Trophoblast cell (in vitro differentiated cells and primary cell): ENCODE measurements at regions not wholly inside any gene's neighbourhood (a gene's known extent, or its start where the extent isn't known, plus 50 kb on each side); places are given as distances from the start of the nearest gene placed in this dataset.
"Not testable (repeated sequence)": the region's sequence is repeated elsewhere in the genome, so short reads cannot be mapped to it uniquely, and the experiment has no call there.

ENCODE experiments used
- DNase-seq, 2 donors: peaks; one replicate each; pipeline ENCODE4 v3.0.0-alpha.2; 2016
- H2AFZ ChIP-seq: 2 replicates; pipeline ENCODE4 v1.6.1; 2013; ENCODE audit warnings: low read length, moderate library complexity, mild to moderate bottlenecking; ENCODE audit not compliant: insufficient read depth, poor library complexity
- H2AK5ac ChIP-seq: 2 replicates; pipeline ENCODE4 v1.6.1; 2013; ENCODE audit warnings: mild to moderate bottlenecking, low read length
- H2BK120ac ChIP-seq: 2 replicates; pipeline ENCODE4 v1.6.1; 2013; ENCODE audit warnings: low read length, mild to moderate bottlenecking, moderate library complexity; ENCODE audit not compliant: insufficient read depth, poor library complexity
- H2BK12ac ChIP-seq: 2 replicates; pipeline ENCODE4 v1.6.1; 2013; ENCODE audit warnings: mild to moderate bottlenecking, low read length, moderate library complexity
- H2BK5ac ChIP-seq: 2 replicates; pipeline ENCODE4 v1.6.1; 2013; ENCODE audit warnings: low read length, low read depth, moderate library complexity, mild to moderate bottlenecking; ENCODE audit not compliant: poor library complexity
- H3K14ac ChIP-seq: 2 replicates; pipeline ENCODE4 v1.6.1; 2013; ENCODE audit warnings: mild to moderate bottlenecking, low read length
- H3K18ac ChIP-seq: 2 replicates; pipeline ENCODE4 v1.6.1; 2013; ENCODE audit warnings: mild to moderate bottlenecking, low read length
- H3K23ac ChIP-seq: 2 replicates; pipeline ENCODE4 v1.6.1; 2013; ENCODE audit warnings: low read length
- H3K27ac ChIP-seq: 2 replicates; pipeline ENCODE4 v1.5.1; 2013; ENCODE audit warnings: low read depth, mild to moderate bottlenecking, inconsistent platforms, low read length, moderate library complexity
- H3K27me3 ChIP-seq: 2 replicates; pipeline ENCODE4 v1.6.1; 2013; ENCODE audit warnings: inconsistent platforms, mild to moderate bottlenecking, low read length, moderate library complexity; ENCODE audit not compliant: insufficient read depth
- H3K36me3 ChIP-seq, 2 experiments: 1 replicate in 1 of 2; 2 replicates in 1 of 2; pipeline ENCODE4 v1.6.1; 2013; ENCODE audit warnings: low read length in 2 of 2, mild to moderate bottlenecking in 2 of 2, moderate library complexity in 1 of 2; ENCODE audit not compliant: insufficient read depth in 2 of 2, control insufficient read depth in 1 of 2
- H3K4ac ChIP-seq: 2 replicates; pipeline ENCODE4 v1.6.1; 2013; ENCODE audit warnings: low read depth, mild to moderate bottlenecking, low read length, moderate library complexity
- H3K4me1 ChIP-seq, 2 experiments: 1 replicate in 1 of 2; 2 replicates in 1 of 2; pipeline ENCODE4 v1.6.1; 2013; ENCODE audit warnings: low read length in 2 of 2, mild to moderate bottlenecking in 2 of 2, moderate library complexity in 1 of 2; ENCODE audit not compliant: insufficient read depth in 2 of 2, control insufficient read depth in 1 of 2
- H3K4me2 ChIP-seq: 2 replicates; pipeline ENCODE4 v1.6.1; 2013; ENCODE audit warnings: inconsistent platforms, mild to moderate bottlenecking, low read length, moderate library complexity
- H3K4me3 ChIP-seq: 2 replicates; pipeline ENCODE4 v1.5.1; 2013; ENCODE audit warnings: mild to moderate bottlenecking, low read depth, low read length, inconsistent platforms
- H3K79me1 ChIP-seq: one replicate; pipeline ENCODE4 v1.6.1; 2013; ENCODE audit warnings: low read length
- H3K79me2 ChIP-seq: 2 replicates; pipeline ENCODE4 v1.6.1; 2013; ENCODE audit warnings: low read length, mild to moderate bottlenecking; ENCODE audit not compliant: control insufficient read depth, insufficient read depth, poor library complexity
- H3K9ac ChIP-seq: 2 replicates; pipeline ENCODE4 v1.6.1; 2013; ENCODE audit warnings: mild to moderate bottlenecking, low read length
- H3K9me3 ChIP-seq: 2 replicates; pipeline ENCODE4 v1.6.1; 2013; ENCODE audit warnings: low read depth, mild to moderate bottlenecking, control low read depth, inconsistent platforms, low read length; ENCODE audit not compliant: insufficient read depth
- H4K12ac ChIP-seq: 2 replicates; pipeline ENCODE4 v1.6.1; 2013; ENCODE audit warnings: low read depth, mild to moderate bottlenecking, low read length, moderate library complexity
- H4K8ac ChIP-seq: 2 replicates; pipeline ENCODE4 v1.6.1; 2013; ENCODE audit warnings: low read depth, mild to moderate bottlenecking, low read length, moderate library complexity
- H4K91ac ChIP-seq: one replicate; pipeline ENCODE4 v1.6.1; 2013; ENCODE audit warnings: low read depth, mild to moderate bottlenecking, low read length, moderate library complexity
- WGBS: extraction: QIAGEN DNeasy Blood & Tissue Kit; methylation state at CpG from one replicate; pipeline ENCODE4 v1.1.7; 2013; ENCODE audit warnings: missing lambda C conversion rate; ENCODE audit not compliant: insufficient read length, insufficient coverage; ENCODE audit errors: extremely low coverage; 5-methylcytosine and 5-hydroxymethylcytosine counted together

DNA sequence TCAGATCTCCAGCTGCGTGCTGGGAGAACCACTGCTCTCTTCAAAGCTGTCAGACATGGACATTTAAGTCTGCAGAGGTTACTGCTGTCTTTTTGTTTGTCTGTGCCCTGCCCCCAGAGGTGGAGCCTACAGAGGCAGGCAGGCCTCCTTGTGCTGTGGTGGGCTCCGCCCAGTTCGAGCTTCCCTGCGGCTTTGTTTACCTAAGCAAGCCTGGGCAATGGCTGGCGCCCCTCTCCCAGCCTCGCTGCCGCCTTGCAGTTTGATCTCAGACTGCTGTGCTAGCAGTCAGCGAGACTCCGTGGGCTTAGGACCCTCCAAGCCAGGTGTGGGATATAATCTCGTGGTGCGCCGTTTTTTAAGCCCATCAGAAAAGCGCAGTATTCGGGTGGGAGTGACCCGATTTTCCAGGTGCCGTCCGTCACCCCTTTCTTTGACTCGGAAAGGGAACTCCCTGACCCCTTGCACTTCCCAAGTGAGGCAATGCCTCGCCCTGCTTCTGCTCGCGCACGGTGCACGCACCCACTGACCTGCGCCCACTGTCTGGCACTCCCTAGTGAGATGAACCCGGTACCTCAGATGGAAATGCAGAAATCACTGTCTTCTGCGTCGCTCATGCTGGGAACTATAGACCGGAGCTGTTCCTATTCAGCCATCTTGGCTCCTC is 189.6 kb upstream of the MAD2L1 start:
- DNase-seq, result peak in 1 of 2 donors; percentile 3
- H3K36me3 ChIP-seq, H4K12ac ChIP-seq, H2AK5ac ChIP-seq, H3K9me3 ChIP-seq, H3K4me1 ChIP-seq, H2BK5ac ChIP-seq, H3K14ac ChIP-seq, H3K9ac ChIP-seq, H2AFZ ChIP-seq, H3K27me3 ChIP-seq, H4K8ac ChIP-seq, H3K27ac ChIP-seq, H3K23ac ChIP-seq, H3K79me2 ChIP-seq, H3K18ac ChIP-seq, H3K79me1 ChIP-seq, H3K4ac ChIP-seq, H2BK12ac ChIP-seq: not testable (repeated sequence)
- Histone ChIP-seq H3K4me2 (peak overlapping the region; percentile 45), H4K91ac (peak overlapping the region; percentile 37), H2BK120ac (peak overlapping the region; percentile 43), H3K4me3 (peak overlapping the region; percentile 56)
- WGBS, result no CpG with 5 or more reads among the region's 28 CpGs

DNA sequence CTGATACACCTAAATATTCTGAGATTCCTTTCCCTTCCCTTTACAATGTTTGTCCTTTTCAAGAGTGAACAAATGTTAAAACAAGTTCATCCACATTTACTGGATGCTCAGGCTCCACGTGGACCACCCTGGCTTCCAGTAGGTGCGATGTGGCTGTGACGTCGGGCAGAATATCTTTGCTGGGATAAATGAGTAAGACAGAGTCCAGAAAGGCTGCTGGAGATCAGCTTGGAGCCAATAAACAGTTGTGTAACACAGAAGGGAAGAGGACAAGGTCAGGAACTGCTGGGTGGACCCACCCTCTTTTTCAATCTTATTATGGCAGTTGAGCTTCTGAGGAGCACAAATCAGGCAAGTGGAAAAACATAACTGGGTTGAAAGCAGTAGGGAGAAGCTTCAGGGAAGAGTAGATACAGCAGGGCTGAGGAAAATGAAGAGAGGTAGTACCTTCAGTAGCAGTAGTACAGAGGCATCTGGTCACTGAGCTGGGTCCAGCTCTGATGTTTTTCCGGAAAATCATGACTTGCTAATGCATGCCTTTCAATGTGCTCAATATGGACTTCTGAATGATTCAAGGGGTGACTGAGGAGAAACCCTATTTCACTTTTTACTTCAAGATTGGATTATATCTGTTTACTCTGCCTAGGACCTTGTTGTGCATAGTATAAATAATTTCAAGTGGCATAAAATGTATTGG is 171.8 kb upstream of the MAD2L1 start:
- Histone ChIP-seq H3K79me1 (no peaks in the 10 kb centered on the region), H4K91ac (no peak overlapping the region), H3K4me3 (no peak overlapping the region), H4K8ac (no peak overlapping the region), H2BK120ac (no peak overlapping the region), H2BK12ac (no peak overlapping the region), H3K9me3 (no peaks in the 10 kb centered on the region), H3K18ac (no peak overlapping the region), H3K27me3 (no peaks in the 10 kb centered on the region), H3K23ac (no peak overlapping the region), H3K4me2 (no peak overlapping the region), H2BK5ac (no peak overlapping the region), H2AK5ac (no peak overlapping the region), H3K4ac (no peak overlapping the region), H3K9ac (no peak overlapping the region), H3K79me2 (no peaks in the 10 kb centered on the region), H2AFZ (no peak overlapping the region), H4K12ac (no peak overlapping the region), H3K27ac (no peak overlapping the region), H3K4me1 (no peaks in the 10 kb centered on the region), H3K14ac (no peak overlapping the region), H3K36me3 (no peaks in the 10 kb centered on the region)
- no CpG with 5 or more reads among the region's 5 CpGs for WGBS
- no peak for DNase-seq

DNA sequence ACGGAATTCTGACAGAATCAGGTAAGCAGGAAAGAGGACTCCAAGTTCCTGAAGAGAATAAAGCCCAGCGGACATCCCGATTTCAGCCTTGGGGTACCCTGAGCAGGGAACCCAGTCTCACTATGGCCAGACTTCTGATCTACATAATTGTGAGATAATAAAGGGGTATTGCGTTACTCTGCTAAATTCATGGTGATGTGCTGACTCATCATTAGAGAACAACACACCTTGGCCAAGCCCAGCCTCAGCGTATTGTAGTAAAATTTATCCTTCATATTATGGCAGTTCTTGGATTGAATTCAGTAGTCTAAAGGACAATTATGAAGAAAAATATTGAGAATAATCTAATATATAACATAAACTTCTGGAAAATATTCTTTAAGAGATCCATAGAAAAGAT is 170.2 kb upstream of the MAD2L1 start:
- H2BK12ac ChIP-seq, result no peak overlapping the region
- H3K18ac ChIP-seq, result no peak overlapping the region
- H3K79me1 ChIP-seq, result no peaks in the 10 kb centered on the region
- no peak overlapping the region for H2AK5ac ChIP-seq
- no peaks in the 10 kb centered on the region for H3K27me3 ChIP-seq
- no peak overlapping the region for H2BK5ac ChIP-seq
- H3K36me3 ChIP-seq, result no peaks in the 10 kb centered on the region
- H3K23ac ChIP-seq, result no peak overlapping the region
- no peak overlapping the region for H4K8ac ChIP-seq
- no peak overlapping the region for H4K12ac ChIP-seq
- no peak for DNase-seq
- no peaks in the 10 kb centered on the region for H3K4me1 ChIP-seq
- H3K9me3 ChIP-seq, result no peaks in the 10 kb centered on the region
- no peak overlapping the region for H3K14ac ChIP-seq
- H2BK120ac ChIP-seq, result no peak overlapping the region
- no peak overlapping the region for H3K27ac ChIP-seq
- H3K4ac ChIP-seq, result no peak overlapping the region
- no CpG with 5 or more reads among the region's 5 CpGs for WGBS
- no peak overlapping the region for H4K91ac ChIP-seq
- no peaks in the 10 kb centered on the region for H3K79me2 ChIP-seq
- H2AFZ ChIP-seq, result no peak overlapping the region
- no peak overlapping the region for H3K9ac ChIP-seq
- H3K4me3 ChIP-seq, result no peak overlapping the region
- no peak overlapping the region for H3K4me2 ChIP-seq

DNA sequence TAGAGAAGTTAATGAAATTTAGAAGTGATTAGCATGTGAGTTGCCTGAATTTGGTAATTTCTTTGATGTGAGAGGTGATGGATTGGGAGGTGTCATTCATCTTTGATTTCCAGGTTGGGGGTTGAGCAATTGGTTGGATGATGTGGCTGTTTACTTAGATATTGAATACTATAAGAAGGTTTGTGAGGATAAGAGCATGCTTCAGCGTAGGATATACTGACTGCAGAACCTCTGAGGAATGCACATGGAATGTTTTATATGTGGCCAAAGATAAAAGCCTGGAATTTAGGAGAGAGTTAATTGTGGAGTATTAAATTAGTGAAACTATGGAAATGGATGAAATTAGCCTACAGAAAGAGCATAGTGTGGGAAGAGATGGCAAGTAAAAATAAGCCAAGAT is 165.4 kb upstream of the MAD2L1 start:
- H3K4me2 ChIP-seq, result no peak overlapping the region
- H3K9ac ChIP-seq, result no peak overlapping the region
- no peak overlapping the region for H3K14ac ChIP-seq
- no peak overlapping the region for H4K91ac ChIP-seq
- H4K8ac ChIP-seq, result no peak overlapping the region
- H2BK120ac ChIP-seq, result no peak overlapping the region
- no peaks in the 10 kb centered on the region for H3K79me1 ChIP-seq
- no peak overlapping the region for H3K4me3 ChIP-seq
- no CpG with 5 or more reads among the region's 1 CpG for WGBS
- H2BK12ac ChIP-seq, result no peak overlapping the region
- no peak for DNase-seq
- no peak overlapping the region for H3K27ac ChIP-seq
- no peaks in the 10 kb centered on the region for H3K4me1 ChIP-seq
- no peak overlapping the region for H3K4ac ChIP-seq
- no peaks in the 10 kb centered on the region for H3K79me2 ChIP-seq
- H3K23ac ChIP-seq, result no peak overlapping the region
- no peak overlapping the region for H2AFZ ChIP-seq
- H2AK5ac ChIP-seq, result no peak overlapping the region
- H3K9me3 ChIP-seq, result no peaks in the 10 kb centered on the region
- no peaks in the 10 kb centered on the region for H3K36me3 ChIP-seq
- H2BK5ac ChIP-seq, result no peak overlapping the region
- H3K18ac ChIP-seq, result no peak overlapping the region
- H3K27me3 ChIP-seq, result no peaks in the 10 kb centered on the region
- H4K12ac ChIP-seq, result no peak overlapping the region
